ENCODE measurements at regions not wholly inside any gene's neighbourhood (a gene's known extent, or its start where the extent isn't known, plus 50 kb on each side); places are given as distances from the start of the nearest gene placed in this dataset.

DNA sequence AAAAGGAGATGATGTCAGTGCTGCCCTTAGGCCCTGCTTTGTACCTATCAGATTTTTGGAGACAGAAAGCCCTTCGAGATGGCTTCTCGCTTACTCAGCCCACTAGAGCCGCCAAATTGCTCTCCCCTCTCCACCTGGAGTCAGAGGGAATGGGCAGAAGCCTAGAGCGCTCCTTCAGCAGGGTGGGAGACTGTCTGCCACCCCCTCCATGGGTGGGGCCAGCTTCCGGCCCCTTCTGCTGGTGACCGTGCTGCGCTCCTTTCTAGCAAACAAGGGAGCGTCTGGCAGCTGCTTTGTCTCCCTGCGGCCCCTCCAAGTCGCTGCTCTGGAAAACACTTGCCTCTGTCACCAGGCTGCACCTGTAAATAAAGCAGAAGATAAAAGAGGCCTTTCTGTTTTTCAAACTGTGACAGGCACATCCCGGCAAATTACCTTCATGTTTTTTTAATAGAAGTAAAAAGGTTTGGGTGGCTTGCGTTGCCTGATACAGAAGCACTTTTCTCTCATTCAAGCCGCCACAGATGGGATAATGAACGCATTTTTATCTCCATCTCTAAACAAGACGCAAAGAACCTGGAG lies 145.7 kb upstream of the NECTIN1 start:
- ChIA-PET CTCF (no interaction called here), POLR2A (no interaction called here)
- TF ChIP-seq CTCF (IDR thresholded peaks at IDR 0.05): no peak
- Mint-ChIP-seq H3K27me3 (peaks cover 13% of the 10 kb centered on the region), H3K36me3 (ENCODE audit: low read depth) (no peaks in the 10 kb centered on the region), H3K9me3 (no peaks in the 10 kb centered on the region), H3K4me1 (ENCODE audit: low read depth) (no peaks in the 10 kb centered on the region), H3K4me3 (no peak overlapping the region), H3K27ac (no peak overlapping the region)
- Histone ChIP-seq H3K27ac (ENCODE audit: low read depth in 1 of 2, low read length in 2 of 2) (no peak overlapping the region), H3K4me3 (ENCODE audit: low read length) (no peak overlapping the region), H3K36me3 (ENCODE audit: insufficient read depth, low read length) (no peaks in the 10 kb centered on the region), H3K27me3 (ENCODE audit: control insufficient read depth in 1 of 2, insufficient read depth in 2 of 2, low read length in 2 of 2) (peaks cover 6 to 8% of the 10 kb centered on the region in 2 experiments), H3K4me1 (ENCODE audit: insufficient read depth, low read length) (no peaks in the 10 kb centered on the region), H3K9me3 (ENCODE audit: control insufficient read depth in 1 of 2, insufficient read depth in 1 of 2, low read length in 2 of 2) (peaks cover 0 to 5% of the 10 kb centered on the region in 2 experiments)
- DNase-seq (no peak), ATAC-seq (ENCODE audit: poor library complexity) (no peak)
- intact Hi-C loops (cut with DNase I, micrococcal nuclease): no loop called here

DNA sequence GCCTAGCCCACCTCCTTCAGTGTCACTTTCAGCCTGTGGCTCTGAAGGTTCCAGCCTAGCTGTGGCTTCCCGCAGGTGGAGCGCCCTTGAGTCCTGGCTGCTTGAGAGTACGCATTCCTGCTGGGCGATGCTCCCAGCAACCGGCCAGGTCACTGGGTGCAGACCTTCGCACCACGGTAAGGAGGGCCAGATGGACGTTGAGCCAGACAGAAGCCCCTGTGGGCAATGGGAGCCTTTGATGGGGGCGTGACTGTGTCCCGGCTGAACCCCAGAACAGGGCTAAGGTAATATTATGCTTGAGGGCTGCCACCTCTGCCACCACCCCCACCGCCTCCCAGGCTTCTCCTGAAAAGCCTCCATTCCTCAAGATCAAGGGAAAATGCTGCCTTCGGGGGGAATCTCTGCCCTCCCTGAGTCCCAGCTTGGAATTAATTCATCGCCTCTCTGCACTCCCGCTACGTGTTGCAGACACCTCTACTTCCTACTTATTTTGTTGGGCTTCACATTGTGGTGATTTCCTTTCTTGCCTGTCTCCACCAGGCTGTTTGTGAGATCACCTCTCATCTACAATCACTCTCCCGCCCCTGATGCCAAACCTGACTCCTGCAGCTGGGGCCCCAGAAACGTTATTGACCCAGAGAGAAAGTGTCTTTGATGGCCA lies 144.9 kb upstream of the NECTIN1 start:
- Histone ChIP-seq H3K4me1 (ENCODE audit: insufficient read depth, low read length) (no peaks in the 10 kb centered on the region), H3K27ac (ENCODE audit: low read depth in 1 of 2, low read length in 2 of 2) (no peak overlapping the region), H3K9me3 (ENCODE audit: control insufficient read depth in 1 of 2, insufficient read depth in 1 of 2, low read length in 2 of 2) (peaks cover 0 to 5% of the 10 kb centered on the region in 2 experiments), H3K27me3 (ENCODE audit: control insufficient read depth in 1 of 2, insufficient read depth in 2 of 2, low read length in 2 of 2) (peaks cover 6 to 8% of the 10 kb centered on the region in 2 experiments), H3K4me3 (ENCODE audit: low read length) (no peak overlapping the region), H3K36me3 (ENCODE audit: insufficient read depth, low read length) (no peaks in the 10 kb centered on the region)
- H3K4me1 Mint-ChIP-seq (ENCODE audit: low read depth): no peaks in the 10 kb centered on the region
- no peaks in the 10 kb centered on the region for H3K36me3 Mint-ChIP-seq (ENCODE audit: low read depth)
- H3K4me3 Mint-ChIP-seq: no peak overlapping the region
- ATAC-seq (ENCODE audit: poor library complexity) (no peak), DNase-seq (no peak)
- CTCF ChIA-PET: no interaction called here
- POLR2A ChIA-PET: no interaction called here
- intact Hi-C loops (cut with DNase I, micrococcal nuclease): no loop called here
- H3K27me3 Mint-ChIP-seq: peaks cover 13% of the 10 kb centered on the region
- no peak overlapping the region for H3K27ac Mint-ChIP-seq
- no peaks in the 10 kb centered on the region for H3K9me3 Mint-ChIP-seq
- TF ChIP-seq CTCF (IDR thresholded peaks at IDR 0.05): no peak

GRCh38 chr11:119872611-119873310 lies 143.8 kb upstream of the NECTIN1 start:
- DNase-seq (no peak), ATAC-seq (ENCODE audit: poor library complexity) (no peak)
- TF ChIP-seq CTCF (IDR thresholded peaks at IDR 0.05): no peak
- H3K4me1 ChIP-seq (ENCODE audit: insufficient read depth, low read length): no peaks in the 10 kb centered on the region
- Mint-ChIP-seq H3K36me3 (ENCODE audit: low read depth) (no peaks in the 10 kb centered on the region), H3K27ac (no peak overlapping the region), H3K9me3 (no peaks in the 10 kb centered on the region), H3K4me3 (no peak overlapping the region), H3K4me1 (ENCODE audit: low read depth) (no peaks in the 10 kb centered on the region), H3K27me3 (peaks cover 9% of the 10 kb centered on the region)
- no peak overlapping the region for H3K4me3 ChIP-seq (ENCODE audit: low read length)
- intact Hi-C loops (cut with DNase I, micrococcal nuclease): no loop called here
- POLR2A ChIA-PET: no interaction called here
- H3K9me3 ChIP-seq (ENCODE audit: control insufficient read depth in 1 of 2, insufficient read depth in 1 of 2, low read length in 2 of 2): peaks cover 0 to 5% of the 10 kb centered on the region in 2 experiments
- CTCF ChIA-PET: no interaction called here
- no peaks in the 10 kb centered on the region for H3K36me3 ChIP-seq (ENCODE audit: insufficient read depth, low read length)
- no peak overlapping the region for H3K27ac ChIP-seq (ENCODE audit: low read depth in 1 of 2, low read length in 2 of 2)
- H3K27me3 ChIP-seq (ENCODE audit: control insufficient read depth in 1 of 2, insufficient read depth in 2 of 2, low read length in 2 of 2): peaks cover 6 to 12% of the 10 kb centered on the region in 2 experiments
